LHCN-M2 (cell line): ENCODE measurements at regions not wholly inside any gene's neighbourhood (a gene's known extent, or its start where the extent isn't known, plus 50 kb on each side); places are given as distances from the start of the nearest gene placed in this dataset.

ENCODE experiments used
- DNase-seq: peaks from one replicate; pipeline ENCODE4 v3.0.0-alpha.2; 2012; ENCODE audit warnings: low read depth

DNA sequence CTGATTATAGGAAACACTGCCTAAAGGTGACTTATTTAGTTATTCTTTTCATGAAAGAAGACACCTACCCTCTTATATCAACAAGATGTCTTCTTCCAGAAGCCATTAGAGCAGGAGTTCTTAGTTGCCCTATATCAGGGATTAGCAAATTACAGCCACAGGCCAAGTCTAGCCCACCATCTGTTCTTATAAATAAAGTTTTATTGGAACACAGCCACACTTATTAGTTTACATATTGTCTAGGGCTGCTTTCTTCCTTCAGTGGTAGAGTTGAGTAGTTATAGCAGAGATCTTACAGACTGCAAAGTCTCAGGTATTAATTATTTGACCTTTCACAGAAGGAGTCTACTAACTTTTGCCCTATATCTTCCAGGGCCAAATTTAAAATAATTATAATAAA is 157.2 kb upstream of the NOCT start:
- no peak for DNase-seq

DNA sequence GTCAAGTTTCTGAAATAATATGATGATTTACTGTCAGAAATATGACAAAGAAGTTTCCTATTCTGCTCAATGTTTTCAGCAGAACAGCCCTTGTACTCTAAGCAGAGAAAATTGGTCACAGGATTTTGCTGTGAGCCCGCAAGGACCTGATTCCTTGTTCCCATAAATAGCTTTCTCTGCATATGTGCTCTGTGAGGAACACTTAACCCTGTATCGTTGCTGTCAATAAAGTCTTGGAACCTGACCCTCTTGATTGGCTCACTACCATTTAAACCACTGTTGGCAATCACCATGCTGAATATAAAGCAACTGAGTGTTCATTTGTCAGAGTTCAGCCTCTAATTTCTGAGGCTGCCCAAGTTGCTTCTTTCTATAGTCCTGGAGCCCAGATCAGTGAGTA is 158.2 kb upstream of the NOCT start:
- DNase-seq, result no peak

DNA sequence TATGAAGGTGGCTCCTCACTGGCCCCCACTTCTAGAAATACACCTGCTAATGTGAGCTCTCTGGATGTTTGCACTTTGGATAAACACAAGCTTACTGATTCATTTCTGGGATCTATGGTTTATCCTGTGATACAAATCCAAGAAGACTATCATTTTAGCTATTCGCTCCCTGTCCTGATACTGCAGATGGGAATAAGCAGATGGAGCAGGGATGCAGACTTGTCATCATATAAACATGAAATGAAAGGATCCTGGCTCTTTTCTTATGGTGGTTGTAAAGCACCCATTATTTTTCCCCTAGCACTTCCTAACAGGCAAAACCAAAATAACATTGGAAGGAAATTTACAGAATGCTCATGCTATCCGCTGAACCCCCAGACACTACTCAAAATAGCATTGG is 162.9 kb upstream of the NOCT start:
- no peak for DNase-seq

DNA sequence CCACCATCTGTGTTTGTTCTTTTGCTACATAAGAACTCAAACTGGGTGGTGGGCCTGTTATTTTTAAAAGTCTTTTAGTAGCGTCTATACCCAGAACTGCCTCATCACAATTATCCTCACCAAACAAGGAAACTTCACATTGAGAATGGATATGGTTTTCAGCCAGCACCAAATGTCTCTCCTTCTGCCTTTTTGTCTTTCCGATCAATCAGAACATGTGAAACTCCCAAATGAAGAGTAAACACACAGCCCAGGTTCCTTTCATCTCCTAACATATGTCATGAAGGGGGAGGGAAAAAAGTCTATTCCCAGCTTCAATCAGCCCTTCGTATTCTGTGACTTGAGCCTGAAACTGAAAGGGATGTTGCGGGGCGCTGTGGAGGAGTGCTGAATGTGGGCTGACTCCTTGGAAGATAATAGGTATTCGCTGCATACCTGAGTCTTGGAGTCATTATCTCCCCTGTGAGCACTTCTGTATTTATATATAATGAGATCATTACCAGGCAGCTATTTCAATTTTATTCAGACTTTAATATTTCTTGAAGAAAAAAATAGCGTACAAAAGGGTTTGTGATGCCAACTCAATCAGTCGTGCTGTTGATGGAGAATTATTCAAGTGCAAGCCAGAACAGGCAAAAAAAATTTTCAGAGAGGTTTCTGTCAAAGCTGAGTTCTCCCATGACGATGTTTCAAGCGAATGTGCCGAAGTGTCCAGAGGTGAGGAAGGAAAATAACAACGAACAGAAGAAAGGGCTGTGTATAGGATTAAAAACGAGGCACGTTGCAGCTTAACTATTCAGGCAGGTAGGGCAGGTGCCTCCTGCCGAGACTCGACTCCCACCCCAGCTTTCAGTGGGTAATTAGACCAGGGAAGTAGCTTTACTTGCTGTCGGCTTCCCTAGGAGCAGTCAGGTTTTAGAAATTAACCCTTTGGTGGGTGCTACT is 163.9 kb upstream of the NOCT start:
- no peak for DNase-seq

DNA sequence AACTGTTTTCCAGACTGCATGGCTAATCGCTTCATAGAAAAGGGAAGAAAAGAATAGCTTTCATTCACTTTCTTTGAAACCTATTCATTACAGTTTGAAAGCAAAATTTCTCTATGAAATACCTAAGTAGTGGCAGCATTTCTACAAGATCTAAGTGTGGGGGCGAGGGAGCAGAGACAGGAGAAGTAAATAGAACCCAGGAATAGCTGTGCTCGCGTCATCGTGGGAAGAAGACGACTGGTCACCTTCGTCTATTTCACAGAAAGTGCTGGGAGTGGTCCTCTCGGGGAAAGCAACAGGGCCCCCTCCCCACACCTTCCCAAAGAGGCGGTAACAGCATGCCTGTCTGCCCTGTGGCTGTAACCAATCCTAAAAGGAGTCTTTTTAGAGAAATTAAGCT is 169.9 kb upstream of the NOCT start:
- DNase-seq, result no peak

DNA sequence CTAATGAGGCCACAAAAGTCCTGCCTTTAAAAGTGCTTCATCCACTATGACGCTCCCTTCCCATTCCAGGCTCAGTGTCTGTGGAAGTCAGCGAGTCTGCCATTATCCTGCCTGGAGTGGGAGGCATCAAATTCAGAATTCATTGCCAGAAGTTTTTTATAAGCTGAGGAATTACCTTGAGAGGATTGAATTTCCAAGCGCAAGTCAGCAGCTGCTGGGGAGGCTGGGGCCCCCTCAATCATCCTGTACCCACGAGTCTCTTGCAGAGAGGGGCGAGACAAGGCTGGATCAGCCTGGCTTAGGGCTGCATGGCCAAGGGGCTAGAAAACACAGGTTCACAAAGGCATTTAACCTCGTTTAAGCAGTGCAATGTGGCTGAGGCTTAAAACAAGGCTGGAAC is 170.5 kb upstream of the NOCT start:
- DNase-seq, result no peak

DNA sequence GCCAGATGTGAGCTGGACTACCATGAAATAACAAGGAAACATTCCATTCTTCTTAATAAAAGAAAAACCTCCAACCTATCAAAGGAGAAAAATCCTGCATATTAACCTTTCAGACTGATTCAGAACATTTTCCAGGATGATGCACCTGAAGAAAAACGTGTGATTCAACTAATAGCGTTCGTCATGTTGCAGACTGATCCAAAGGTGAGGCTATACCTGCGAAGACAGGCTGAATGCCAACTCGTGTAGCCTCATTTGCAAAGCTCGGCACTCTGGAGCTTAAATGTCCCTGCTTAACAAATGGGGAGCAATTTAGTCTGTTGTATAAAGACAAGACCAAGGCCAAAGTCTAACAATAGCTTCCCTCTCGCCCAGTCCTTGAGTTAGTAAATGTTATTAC is 172.0 kb upstream of the NOCT start:
- DNase-seq, result no peak

DNA sequence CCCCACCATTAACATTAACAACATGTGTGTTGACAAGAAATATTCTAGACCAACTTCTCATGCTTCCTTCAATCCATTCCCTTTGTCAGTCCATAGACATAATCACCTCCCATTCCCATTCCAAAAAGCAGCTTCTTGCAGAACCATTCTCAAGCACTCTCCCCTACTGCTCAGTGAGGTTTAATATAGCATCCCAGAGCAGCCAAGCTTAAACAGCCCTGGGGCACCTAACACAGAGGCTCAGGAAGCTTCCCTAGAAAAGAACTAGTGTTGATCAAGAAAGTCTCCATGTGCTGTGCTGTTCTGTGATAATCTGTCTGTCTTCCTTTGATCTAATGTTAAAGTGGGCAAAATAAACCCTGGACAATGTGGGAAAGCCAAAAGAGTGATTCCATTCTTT is 174.2 kb upstream of the NOCT start:
- DNase-seq, result no peak

DNA sequence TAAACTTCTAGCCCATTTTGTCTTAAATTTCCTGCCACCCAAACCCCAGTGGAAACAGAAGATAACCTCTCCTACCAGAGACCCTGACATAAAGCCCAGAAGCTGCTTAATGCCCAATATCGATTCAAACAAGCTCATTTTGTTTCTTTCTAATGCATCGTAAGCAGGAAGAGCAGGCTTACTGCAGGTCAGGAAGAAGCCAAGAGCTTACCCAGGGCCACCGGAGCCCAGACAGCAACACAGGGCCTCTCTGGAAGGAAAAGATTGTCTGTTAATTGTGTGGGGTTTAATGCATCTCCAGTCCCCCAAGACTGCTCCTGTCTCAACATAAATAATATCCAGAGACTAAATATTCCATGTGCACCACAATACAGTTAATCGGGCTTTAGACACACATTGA is 177.3 kb upstream of the NOCT start:
- DNase-seq, result no peak

DNA sequence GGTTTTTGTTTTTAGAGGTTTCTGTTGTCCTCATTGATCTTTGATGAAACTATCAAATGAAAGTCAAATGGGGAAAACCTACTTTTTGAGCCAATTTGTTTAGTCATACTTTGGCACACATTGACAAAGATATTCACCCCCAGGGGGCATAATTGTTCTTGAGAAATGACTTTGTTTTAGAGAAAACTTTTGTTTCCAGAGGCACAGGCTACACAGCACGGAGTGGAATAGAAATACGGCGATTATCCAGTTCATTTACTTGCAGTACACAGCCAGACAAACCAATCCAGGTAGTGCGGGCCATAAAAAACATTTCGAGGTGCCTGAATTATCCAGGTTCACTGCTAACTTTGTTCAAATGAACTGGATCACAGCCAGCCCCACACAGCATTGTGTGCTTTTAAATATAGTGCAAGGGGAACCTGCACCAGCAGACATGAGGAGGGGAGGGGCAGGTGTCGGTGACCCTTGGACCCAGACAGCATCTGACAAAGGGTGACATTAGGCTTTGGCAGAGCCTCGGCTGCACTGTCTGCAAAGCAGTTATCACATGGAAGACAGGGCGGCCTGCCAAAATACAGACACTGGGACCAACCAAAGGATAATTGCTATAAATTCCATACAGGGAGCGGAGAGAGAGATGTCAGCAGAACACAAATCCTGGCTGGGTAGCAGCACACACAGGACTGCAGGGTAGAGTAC is 179.6 kb upstream of the NOCT start:
- DNase-seq, result peak; percentile 5

DNA sequence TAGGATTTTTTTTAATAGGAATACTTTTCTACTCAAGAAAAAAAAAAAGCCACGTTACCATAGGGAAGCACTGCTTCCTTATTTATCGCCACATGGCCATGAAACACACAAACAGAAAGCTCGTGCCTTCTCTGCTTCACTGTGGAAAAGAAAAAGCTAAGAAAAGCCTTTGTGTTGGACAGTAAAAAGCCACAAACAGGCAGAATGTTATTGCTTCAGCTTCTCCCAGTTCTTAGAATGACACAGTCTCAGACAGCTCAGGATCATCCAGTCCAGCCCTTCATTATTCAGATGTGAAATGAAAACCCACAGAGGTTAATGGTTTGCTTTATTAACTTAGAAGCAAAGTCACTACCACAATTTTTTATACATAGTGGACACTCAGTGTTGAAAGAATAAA is 181.6 kb upstream of the NOCT start:
- DNase-seq, result no peak

DNA sequence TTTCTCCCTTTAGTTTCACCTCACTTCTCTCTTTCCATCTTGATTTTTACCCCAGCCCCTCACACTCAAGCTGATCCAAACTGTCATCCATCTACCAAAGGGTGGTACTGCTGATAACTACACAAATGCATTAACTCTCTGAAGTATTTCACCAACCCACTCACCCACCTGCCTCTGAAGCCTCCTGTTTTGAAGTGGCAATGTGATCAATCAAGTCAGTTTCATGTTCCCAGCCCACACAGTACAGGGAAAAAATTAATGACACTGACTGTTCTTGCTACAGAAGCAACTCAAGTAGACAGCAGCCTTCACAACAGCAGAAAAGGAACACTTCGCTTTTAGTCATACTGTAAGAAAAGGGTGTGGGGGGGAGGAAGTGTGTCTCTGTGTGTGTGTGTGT is 183.0 kb upstream of the NOCT start:
- no peak for DNase-seq

DNA sequence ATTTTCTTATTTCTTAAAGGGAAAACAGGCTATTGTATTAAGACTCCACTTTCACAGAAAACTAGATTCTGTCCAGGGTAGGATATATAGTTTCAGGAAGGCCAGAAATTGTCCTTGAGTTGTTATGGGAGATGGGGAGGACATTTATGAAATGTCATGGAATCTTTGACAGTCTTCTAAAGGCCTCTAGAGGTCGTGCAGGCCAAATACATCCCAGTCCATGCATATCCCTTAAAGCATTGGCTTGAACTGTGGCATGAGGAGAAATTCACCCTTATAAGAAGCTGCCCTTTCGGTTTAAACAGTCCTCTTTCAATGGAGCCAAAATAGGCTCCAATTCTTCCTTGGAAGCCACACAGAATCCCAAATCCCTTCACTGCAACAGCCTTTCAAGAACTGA is 183.6 kb upstream of the NOCT start:
- DNase-seq, result no peak

DNA sequence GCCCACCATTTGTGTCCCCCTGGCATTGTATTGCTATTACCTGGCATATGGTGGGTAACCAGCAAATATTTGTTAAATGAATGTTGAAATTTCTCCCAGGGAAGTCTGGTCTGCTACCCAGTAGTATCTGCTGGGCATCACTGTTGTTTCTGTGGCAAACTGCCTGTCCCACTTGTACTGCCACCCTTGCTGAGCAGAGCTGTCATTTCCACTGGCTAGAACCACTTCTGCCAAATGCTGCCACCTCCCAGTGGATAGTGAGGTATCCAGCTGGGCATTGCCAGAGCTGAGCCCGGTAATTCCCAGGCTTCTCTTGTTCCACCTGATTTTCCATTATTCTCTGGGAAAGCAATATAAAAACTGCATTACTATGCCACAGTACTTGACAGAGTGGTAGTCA is 186.7 kb upstream of the NOCT start:
- DNase-seq, result no peak

DNA sequence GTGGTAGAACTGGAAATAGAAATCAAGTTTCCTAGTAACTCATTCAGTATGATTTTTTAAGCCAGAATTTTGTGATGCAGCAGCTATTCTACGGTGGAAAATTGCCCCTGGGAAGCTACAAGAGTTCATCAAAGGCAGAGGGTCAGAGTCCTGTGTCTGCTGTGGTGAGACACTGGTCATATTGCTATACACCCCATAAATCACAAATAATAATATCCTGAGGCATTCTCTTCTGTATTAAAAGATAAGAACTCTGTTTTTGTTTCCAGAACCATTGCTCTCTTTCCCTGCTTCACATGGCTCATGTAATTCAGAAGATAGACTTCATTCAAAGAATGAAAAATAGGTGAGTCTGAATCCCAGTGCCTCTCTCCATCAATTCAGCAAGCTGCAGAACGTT is 188.8 kb upstream of the NOCT start:
- no peak for DNase-seq

DNA sequence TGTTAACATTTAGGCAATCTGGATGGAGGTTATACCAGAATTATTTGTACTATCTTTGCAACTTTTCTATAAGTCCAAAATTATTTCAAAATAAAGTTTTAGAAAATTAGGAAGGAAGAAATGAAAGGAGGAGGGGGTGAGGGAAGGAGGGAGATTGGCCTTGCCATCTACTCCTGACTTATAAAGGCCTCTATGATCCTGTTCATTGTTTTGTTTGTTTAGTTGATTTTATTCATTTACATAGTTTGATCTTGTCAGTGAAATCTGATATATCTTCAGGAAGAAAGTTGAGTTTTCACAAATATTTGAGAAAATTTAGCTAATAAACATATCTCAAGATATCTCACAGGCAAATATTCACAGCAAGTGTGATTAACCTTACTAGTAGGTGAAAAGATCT is 189.3 kb upstream of the NOCT start:
- DNase-seq, result no peak

DNA sequence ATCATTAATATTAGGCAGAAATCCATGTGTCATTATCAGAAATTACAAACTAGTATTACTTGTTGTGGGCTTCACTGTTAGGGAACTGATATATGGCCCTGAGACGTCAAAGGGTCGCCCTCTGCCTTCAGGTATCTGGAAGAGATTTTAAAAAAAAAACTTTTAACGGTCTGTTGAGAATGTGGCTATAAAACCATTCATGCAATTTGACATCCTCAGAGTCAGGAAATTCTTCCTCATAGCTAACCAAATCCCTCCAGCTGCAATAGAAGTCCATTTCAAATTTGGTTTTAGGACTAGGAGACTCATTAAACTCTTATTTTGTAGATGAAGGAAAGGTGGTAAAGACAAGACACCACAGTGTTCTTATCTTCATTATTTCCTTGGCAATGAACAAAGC is 194.2 kb upstream of the NOCT start:
- DNase-seq, result no peak

DNA sequence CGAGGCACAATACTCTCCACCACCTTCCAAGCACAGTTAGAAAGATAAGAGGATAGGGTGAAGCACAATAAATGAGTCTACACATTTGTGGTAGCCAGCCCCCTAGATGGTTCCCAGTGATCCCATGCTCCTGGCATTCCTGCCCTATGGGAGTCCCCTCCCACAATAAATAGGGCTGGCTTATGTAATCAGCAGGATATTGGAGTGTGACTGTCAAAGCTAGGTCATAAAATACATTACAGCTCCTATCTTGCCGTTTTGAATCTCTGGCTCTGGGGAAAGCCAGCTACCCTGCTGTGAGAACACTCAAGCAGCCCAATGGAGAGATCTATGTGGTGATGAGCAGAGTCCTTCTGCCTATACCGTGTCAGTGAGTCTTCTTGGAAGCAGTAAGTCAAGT is 198.7 kb upstream of the NOCT start:
- DNase-seq, result no peak

DNA sequence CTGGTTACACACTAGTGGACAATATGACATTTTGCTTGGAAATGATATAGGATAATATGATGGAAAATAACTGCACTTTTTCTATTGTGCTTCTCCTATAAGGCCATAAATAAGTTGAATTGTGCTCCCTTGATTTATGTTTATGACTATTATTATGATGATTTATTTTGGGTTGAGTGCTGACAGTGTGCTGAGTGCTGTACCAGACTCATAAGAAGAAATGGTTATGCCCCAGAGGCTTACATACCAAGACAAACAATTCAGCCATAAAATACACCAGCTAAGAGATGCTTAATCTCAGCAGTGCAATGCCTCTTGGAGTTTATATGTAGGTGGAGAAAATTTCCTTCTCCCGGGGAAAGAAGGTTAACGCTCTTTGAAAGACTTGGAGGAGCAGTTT is 199.8 kb upstream of the NOCT start:
- no peak for DNase-seq

DNA sequence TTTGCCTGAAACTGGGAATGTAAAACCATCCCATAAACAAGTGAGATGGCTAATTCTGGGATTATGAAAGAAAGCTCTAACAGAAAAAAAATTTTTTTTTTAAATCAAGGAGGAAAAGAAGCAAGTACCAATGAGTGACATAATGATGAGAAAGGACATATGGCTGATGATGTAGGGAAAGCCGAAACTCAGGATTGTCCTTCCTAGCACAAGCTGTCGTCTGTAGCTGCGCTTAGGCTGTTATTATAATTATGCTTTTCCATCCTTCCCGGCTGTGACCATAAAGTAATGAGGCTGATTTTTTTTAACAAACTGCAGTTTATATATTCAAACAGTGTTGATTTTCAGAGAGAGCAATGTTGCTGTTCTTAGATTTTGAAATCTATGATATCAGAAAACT is 209.8 kb upstream of the NOCT start:
- DNase-seq, result no peak

DNA sequence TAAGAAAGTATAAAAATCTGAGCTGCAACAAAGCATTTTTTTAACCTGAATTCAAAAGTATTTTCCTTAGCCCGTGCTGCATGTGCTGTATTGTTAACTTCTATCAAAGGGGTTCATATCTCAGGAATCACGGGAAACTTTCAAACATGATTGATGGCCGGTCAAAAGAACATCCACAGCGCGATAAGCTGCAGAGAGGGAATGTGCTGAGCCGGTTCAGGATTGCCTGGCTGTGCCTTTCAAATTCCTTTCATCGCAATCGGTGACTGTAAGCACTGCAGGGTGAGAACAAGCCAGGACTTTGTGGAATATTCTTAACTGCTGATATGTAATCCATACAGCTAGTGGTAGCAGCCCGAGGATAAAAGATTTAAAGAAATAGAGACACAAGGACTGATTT is 210.9 kb upstream of the NOCT start:
- no peak for DNase-seq

DNA sequence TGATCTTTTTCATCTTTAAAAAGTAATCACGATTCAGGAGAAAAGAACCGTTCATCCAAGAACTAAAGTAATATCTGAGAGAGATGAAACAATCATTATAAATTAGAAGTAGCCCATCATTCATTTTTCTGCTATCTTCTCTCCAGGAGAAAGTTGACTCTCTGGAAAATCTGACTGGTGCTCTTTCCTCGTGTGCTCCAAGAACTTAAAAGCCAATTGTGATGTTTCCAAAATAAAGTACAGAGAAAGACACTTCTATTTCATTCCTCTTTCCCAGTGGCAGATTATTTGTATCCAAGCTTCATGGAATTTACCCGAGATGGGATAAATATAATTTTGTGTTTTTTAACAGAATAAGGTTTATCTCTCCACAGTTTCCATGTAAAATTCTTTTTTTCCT is 212.5 kb upstream of the NOCT start:
- no peak for DNase-seq

DNA sequence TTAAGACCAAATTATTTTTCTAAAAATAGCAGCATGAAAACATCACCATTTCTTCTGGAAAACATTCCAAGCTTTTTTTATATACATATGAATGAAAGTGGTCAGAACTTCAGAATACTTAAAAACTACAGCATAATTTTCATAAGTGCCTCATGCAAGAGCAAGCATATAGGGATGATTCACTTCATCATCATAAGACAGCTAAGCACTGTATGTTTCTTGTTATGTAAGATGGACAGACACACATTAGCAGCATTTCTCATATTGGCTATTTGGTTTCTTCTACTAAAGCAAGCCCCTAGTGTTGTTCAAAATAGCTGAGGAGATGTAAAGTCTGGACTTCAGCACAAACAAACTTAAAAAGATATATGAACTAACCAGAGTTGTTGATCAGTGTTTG is 213.1 kb upstream of the NOCT start:
- no peak for DNase-seq
